GM20000 (cell line): ENCODE measurements at regions not wholly inside any gene's neighbourhood (a gene's known extent, or its start where the extent isn't known, plus 50 kb on each side); places are given as distances from the start of the nearest gene placed in this dataset.
"Not testable (repeated sequence)": the region's sequence is repeated elsewhere in the genome, so short reads cannot be mapped to it uniquely, and the experiment has no call there.

Experiments used
- DNase-seq: peaks from one replicate; pipeline ENCODE4 v3.0.0; 2012; ENCODE audit warnings: low spot score
- TF ChIP-seq, protein P1 (sequence below): IDR thresholded peaks from 2 replicates; pipeline ENCODE4 v1.5.1; 2012; ENCODE audit warnings: mild to moderate bottlenecking, control low read depth; ENCODE audit errors: extremely low read depth, missing control alignments

DNA sequence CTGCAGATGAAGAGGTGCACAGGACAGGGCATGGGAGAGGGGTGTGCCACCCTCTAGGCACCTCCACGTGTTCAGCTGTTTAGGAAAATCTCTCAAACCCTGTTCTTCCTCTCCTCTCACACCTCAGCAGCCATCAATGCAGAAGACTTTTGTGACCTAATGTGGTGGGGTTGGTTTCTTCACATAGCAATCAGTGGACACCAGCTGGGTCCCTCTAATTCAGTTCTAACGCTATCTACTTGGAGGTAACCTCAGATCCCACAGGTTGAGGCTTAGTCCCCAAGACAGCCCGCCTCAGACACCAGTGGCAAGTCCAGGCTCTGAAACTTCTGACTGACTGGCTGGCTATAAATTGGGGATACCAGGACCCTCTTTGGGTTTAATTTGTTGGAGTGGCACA is 69.9 kb upstream of the ANKRD10 start:
- TF ChIP-seq, protein P1, sequence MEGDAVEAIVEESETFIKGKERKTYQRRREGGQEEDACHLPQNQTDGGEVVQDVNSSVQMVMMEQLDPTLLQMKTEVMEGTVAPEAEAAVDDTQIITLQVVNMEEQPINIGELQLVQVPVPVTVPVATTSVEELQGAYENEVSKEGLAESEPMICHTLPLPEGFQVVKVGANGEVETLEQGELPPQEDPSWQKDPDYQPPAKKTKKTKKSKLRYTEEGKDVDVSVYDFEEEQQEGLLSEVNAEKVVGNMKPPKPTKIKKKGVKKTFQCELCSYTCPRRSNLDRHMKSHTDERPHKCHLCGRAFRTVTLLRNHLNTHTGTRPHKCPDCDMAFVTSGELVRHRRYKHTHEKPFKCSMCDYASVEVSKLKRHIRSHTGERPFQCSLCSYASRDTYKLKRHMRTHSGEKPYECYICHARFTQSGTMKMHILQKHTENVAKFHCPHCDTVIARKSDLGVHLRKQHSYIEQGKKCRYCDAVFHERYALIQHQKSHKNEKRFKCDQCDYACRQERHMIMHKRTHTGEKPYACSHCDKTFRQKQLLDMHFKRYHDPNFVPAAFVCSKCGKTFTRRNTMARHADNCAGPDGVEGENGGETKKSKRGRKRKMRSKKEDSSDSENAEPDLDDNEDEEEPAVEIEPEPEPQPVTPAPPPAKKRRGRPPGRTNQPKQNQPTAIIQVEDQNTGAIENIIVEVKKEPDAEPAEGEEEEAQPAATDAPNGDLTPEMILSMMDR: no peak
- no peak for DNase-seq

- TF ChIP-seq, protein P1: no peak
- DNase-seq: no peak
Observed at GRCh38 chr13:110984381-110984780, 69.5 kb upstream of the ANKRD10 start.

GRCh38 chr13:110983241-110983640 is 68.4 kb upstream of the ANKRD10 start:
- TF ChIP-seq, protein P1: no peak
- DNase-seq: no peak

DNA sequence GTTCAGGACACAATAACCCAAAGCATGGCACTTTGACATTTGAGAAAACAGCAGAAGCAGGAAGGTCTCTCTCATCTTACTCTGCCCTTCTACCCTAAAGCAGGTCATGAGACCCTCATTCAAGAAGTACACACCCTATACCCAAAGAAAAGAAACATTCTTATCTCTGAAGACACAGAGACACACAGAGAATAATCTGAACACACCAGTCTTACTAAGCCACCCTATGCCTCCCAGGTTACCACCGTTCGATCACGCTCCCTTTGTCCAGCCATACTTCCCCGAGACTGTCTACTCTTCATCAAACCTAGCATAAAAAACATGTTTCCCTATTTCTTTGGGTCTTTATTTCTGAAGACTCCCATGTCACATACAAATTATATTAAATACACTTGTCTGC is 66.5 kb upstream of the ANKRD10 start:
- no peak for DNase-seq
- TF ChIP-seq, protein P1: no peak

GRCh38 chr13:110980921-110981320 is 66.1 kb upstream of the ANKRD10 start:
- TF ChIP-seq, protein P1: no peak
- DNase-seq: no peak

DNA sequence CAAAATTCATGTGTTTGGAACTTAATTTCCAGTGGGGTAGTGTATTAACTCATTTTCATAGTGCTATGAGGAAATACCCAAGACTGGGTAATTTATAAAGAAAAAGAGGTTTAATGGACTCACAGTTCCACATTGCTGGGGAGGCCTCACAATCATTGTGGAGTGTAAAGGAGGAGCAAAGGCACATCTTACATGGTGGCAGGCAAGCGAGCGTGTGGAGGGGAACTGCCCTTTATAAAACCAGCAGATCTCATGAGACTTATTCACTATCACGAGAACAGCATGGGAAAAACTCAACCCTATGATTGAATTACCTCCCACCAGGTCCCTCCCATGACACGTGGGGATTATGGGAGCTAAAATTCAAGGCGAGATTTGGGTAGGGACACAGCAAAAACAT is 64.3 kb upstream of the ANKRD10 start:
- not testable (repeated sequence) for DNase-seq

GRCh38 chr13:110978390-110978789 is 63.5 kb upstream of the ANKRD10 start:
- TF ChIP-seq, protein P1: no peak
- no peak for DNase-seq

DNA sequence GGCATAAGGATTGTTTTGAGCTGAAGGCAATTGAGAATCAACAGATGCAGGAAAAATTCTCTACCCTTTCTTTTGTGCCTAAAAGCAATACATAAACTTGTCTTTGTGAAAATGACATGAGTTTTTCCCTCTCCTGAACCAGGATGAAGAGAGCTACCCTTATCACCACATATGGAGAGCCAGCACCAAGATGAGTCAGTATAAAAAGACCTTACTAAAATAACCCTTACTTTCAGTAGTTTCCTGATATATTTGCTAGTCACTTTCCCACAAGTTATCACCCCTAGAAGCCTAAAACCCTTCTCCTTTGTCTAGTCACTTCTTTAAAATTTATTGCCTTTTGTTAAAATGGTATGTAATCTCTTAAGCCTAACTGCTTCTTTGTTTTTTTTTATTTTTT is 61.9 kb upstream of the ANKRD10 start:
- TF ChIP-seq, protein P1: no peak
- DNase-seq: no peak
